IPS-15b (cell line): ENCODE measurements at regions not wholly inside any gene's neighbourhood (a gene's known extent, or its start where the extent isn't known, plus 50 kb on each side); places are given as distances from the start of the nearest gene placed in this dataset.

ENCODE experiments used
- H3K27me3 ChIP-seq: one replicate; pipeline ENCODE4 v1.6.1; 2013; ENCODE audit warnings: low read length; ENCODE audit not compliant: control insufficient read depth, insufficient read depth
- H3K36me3 ChIP-seq: one replicate; pipeline ENCODE4 v1.6.1; 2013; ENCODE audit warnings: low read length; ENCODE audit not compliant: control insufficient read depth, insufficient read depth
- H3K4me1 ChIP-seq: one replicate; pipeline ENCODE4 v1.6.1; 2013; ENCODE audit warnings: mild to moderate bottlenecking, low read length; ENCODE audit not compliant: control insufficient read depth, insufficient read depth
- H3K4me3 ChIP-seq: one replicate; pipeline ENCODE4 v1.5.1; 2013; ENCODE audit warnings: low read depth, low read length
- H3K9ac ChIP-seq: one replicate; pipeline ENCODE4 v1.6.1; 2013; ENCODE audit warnings: low read depth, mild to moderate bottlenecking, low read length
- H3K9me3 ChIP-seq: one replicate; pipeline ENCODE4 v1.6.1; 2013; ENCODE audit warnings: mild to moderate bottlenecking, low read length; ENCODE audit not compliant: control insufficient read depth, insufficient read depth

DNA sequence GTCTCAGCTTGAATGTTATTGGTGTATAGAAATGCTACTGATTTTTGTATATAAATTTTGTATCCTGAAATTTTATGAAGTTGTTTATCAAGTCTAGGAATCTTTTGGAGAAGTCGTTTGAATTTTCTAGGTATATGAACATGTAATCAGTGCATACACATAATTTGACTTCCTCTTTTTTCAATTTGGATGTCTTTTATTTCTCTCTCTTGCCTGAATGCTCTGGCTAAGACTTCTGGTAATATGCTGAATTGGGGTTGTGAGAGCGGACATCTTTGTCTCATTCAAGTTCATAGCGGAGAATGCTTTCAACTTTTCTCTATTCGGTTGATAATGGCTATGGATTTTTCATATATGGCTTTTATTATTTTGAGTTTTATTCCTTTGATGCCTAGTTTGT is 100.9 kb upstream of the MCTP2 start:
- no peaks in the 10 kb centered on the region for H3K4me1 ChIP-seq
- no peak overlapping the region for H3K9ac ChIP-seq
- H3K27me3 ChIP-seq: no peaks in the 10 kb centered on the region
- no peaks in the 10 kb centered on the region for H3K36me3 ChIP-seq
- H3K4me3 ChIP-seq: no peak overlapping the region
- no peaks in the 10 kb centered on the region for H3K9me3 ChIP-seq

DNA sequence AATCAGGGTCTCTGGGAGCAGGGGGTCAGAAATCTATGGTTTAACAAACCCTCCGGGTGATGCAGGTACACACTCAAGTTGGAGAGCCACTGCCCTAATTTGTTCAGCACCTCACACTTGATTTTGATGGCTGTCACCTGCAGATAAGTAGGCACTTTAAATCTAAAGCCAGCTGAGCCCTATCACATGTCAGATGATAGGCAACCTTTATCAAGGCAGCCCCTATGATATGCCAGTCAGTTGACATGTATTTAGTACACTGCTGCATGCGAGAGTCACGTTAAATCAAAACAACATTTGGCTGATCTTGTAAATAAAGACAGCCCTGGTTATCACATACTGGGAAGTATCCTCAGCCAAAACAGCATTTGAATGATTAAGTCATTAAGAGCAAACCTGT is 104.4 kb upstream of the MCTP2 start:
- Histone ChIP-seq H3K36me3 (no peaks in the 10 kb centered on the region), H3K9ac (no peak overlapping the region), H3K27me3 (no peaks in the 10 kb centered on the region), H3K4me3 (no peak overlapping the region), H3K4me1 (peaks cover 8% of the 10 kb centered on the region), H3K9me3 (no peaks in the 10 kb centered on the region)

DNA sequence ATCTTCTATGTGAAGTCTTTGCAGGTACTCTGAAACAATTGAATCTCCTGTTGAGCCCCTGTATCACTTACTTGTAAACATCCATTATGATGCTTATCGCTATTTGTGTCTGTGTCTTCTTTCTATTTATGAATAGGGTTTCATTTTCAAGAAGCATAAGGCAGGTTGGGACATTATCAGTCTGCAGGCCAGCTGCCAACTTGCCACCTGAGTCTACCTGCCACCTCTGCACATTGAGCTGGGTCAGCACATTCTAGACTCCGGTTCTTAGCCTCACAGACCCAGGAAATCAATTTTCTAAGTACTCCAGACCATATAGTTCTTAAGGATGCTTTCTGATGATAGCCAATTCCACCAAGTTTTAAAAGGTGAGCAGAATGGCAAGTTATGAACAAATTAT is 105.7 kb upstream of the MCTP2 start:
- Histone ChIP-seq H3K4me3 (no peak overlapping the region), H3K36me3 (no peaks in the 10 kb centered on the region), H3K9me3 (no peaks in the 10 kb centered on the region), H3K4me1 (peaks cover 8% of the 10 kb centered on the region), H3K9ac (no peak overlapping the region), H3K27me3 (no peaks in the 10 kb centered on the region)

DNA sequence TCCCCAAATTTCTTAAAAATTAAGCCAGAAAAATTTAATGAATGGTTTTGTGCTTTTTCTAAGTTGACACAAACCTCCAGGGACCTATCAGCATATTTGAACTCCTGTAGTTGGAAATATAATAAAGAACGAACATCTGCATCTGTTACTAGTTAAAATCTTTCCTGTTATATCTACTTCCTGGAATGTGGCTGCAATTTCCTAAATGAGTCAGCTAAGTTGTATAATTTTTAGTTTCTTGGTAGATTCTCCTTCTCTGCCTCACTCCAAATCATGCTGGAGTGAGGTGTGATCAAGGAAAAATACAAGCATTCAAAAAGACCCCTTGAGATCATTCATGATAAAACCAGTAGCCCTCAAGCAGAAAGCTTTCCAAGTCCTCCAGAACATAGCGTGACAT is 106.2 kb upstream of the MCTP2 start:
- Histone ChIP-seq H3K4me1 (peaks cover 8% of the 10 kb centered on the region), H3K27me3 (no peaks in the 10 kb centered on the region), H3K4me3 (no peak overlapping the region), H3K9me3 (no peaks in the 10 kb centered on the region), H3K36me3 (no peaks in the 10 kb centered on the region), H3K9ac (no peak overlapping the region)

DNA sequence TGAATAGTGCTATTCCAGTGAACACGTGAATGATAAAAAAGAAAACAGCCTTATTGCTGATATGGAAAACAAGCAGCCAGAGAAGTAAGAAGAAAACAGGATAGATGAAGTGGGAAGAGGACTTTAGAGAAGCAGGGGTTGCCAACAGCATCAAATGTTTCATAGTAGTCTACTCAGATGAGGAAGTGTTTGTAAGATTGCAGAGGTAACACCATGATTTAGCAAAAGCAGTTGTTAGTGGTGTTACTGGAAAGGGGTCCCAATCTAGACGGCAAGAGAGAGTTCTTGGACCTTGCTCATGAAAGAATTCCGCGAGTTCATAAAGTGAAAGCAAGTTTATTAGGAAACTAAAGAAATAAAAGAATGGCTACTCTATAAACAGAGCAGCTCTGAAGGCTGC is 108.8 kb upstream of the MCTP2 start:
- no peaks in the 10 kb centered on the region for H3K36me3 ChIP-seq
- peaks cover 8% of the 10 kb centered on the region for H3K4me1 ChIP-seq
- H3K9me3 ChIP-seq: no peaks in the 10 kb centered on the region
- H3K9ac ChIP-seq: no peak overlapping the region
- no peak overlapping the region for H3K4me3 ChIP-seq
- no peaks in the 10 kb centered on the region for H3K27me3 ChIP-seq

DNA sequence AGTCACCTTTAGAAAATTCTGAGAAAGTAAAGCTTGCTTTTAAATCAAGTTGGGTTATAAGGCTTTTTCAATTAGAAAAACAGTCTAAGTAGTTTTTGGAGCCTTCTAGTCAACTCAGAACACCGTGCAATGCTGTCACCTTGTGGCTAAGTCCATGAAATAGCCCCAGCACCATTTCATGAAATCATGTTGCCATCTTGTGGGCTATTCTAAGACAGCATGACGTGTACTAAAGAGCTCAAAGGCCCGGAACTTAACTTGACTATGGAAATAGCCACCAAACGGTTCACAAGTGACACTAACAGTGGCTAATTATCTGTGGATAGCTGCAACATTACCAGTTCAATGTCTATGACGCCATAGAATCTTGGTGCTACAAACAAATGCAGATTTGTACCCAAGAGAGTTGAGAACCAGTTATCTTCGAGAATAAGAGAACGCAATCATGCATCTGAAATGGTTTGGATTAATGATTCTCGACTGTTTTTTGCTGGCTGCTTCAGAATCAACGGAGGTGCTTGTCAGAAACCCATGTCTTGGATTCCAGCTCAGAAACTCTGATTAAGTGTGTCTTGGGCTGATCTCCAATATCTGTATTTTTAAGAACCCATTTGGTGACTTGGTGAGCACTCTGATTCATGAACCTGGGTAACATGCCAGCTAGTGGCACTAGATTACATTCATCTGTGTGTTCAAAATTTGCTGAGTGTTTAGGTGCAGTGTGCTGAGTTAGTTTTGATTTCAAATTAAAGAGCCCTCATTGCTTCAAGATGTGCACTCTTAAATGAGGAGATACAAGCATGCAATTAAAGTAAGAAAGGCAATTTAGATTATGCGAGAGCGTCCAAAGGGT is 111.2 kb upstream of the MCTP2 start:
- no peaks in the 10 kb centered on the region for H3K27me3 ChIP-seq
- H3K9ac ChIP-seq: no peak overlapping the region
- H3K4me3 ChIP-seq: no peak overlapping the region
- peaks cover 8% of the 10 kb centered on the region for H3K4me1 ChIP-seq
- no peaks in the 10 kb centered on the region for H3K9me3 ChIP-seq
- no peaks in the 10 kb centered on the region for H3K36me3 ChIP-seq

DNA sequence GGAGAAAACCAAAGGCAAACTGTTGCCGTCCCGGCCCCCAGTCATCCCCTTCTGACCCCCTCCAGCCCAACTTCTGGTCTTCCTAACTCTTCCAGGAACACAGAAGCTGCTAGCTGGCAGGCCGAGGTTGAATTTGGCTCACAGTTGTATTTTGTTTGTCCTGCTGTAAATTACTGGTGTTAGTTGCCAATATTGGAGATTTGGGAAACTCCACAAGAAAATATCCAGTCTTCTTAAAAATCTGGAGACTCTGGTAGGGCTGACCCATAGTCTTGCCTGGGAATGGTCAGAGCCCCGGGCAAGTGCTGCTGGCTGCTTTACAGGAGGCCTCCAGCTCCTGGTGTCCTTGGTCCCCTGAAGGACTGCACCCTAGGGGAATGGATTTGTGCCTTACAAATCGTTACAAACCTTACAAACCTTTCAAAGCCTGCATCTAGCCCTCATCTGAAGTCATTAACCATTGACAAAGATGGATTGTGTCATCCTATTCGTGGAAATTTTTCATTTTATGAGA is 112.0 kb upstream of the MCTP2 start:
- H3K9ac ChIP-seq: peak overlapping the region; percentile 26
- H3K4me3 ChIP-seq: no peak overlapping the region
- H3K27me3 ChIP-seq: no peaks in the 10 kb centered on the region
- no peaks in the 10 kb centered on the region for H3K9me3 ChIP-seq
- no peaks in the 10 kb centered on the region for H3K36me3 ChIP-seq
- peaks cover 8% of the 10 kb centered on the region for H3K4me1 ChIP-seq

DNA sequence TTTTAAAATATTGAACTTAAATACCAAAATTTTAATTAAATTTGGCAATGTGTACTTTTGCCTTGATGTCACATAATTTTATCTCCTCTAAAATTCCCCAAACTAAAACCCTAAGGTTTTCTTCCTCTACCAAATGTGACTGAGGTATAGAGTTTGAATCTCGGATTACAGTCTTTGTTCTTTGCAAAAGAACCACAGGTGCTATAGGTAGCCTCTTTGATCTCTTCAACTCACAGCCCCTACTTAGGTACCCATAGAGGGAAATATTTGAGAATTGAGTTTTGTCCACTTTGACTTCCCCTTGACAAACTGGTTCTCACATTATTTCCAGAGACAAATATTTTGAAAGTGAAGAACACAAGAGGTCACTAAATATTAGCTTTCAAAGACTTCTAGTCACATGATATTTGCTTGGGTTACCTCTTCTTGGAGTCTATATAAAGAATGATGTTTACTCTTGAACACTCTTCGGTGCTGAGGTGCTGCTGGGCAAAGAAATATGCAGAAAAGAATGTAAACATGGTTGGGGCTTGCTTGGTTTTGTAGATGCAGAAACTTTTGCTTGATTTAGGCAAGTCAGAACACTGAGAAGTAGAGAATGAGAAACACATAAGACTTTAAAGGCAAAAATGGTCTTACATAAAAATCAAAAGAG is 120.8 kb upstream of the MCTP2 start:
- no peaks in the 10 kb centered on the region for H3K9me3 ChIP-seq
- no peaks in the 10 kb centered on the region for H3K27me3 ChIP-seq
- no peak overlapping the region for H3K9ac ChIP-seq
- no peak overlapping the region for H3K4me3 ChIP-seq
- H3K4me1 ChIP-seq: peaks cover 7% of the 10 kb centered on the region
- no peaks in the 10 kb centered on the region for H3K36me3 ChIP-seq

DNA sequence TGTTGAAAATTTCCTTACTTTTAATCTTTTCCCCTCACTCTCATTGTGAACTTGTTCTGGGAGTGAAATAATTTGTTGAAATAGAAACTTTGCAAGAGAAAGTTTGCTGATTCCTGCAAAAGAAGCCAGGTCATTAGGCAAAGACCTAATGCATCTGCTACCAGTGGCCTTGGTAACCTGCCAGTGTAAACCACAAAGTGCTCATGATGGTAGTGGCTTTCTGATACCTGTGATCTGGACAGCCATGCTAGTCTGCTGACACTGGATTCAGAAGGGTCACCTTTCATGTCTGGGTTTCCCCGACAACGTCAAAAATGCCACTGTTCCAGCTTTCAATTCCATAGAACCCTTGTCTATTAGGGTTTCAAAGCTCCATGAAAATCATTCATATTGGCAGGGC is 123.7 kb upstream of the MCTP2 start:
- no peaks in the 10 kb centered on the region for H3K9me3 ChIP-seq
- H3K27me3 ChIP-seq: no peaks in the 10 kb centered on the region
- H3K4me3 ChIP-seq: no peak overlapping the region
- H3K9ac ChIP-seq: no peak overlapping the region
- H3K36me3 ChIP-seq: no peaks in the 10 kb centered on the region
- H3K4me1 ChIP-seq: peaks cover 7% of the 10 kb centered on the region

DNA sequence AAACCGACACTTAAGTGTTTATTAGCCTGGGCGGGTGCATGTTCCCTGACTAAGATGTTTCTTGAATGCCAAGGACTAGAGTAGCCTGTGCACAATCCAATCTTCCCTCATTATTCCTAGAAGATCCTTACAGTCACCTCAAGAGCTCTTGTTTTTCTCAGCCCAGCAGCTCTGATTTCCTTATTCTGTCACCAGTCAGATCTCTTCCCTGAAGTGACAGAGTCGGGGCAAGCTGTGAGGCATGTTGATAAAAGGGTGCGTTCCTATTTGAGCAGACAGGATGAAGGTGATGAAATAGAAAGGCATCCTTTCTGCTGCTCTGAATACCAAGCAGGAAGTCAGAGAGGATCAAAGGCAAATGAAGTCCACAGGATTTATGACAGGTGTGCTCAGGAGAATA is 125.6 kb upstream of the MCTP2 start:
- H3K4me3 ChIP-seq: no peak overlapping the region
- H3K9ac ChIP-seq: no peak overlapping the region
- H3K27me3 ChIP-seq: no peaks in the 10 kb centered on the region
- no peaks in the 10 kb centered on the region for H3K36me3 ChIP-seq
- peaks cover 4% of the 10 kb centered on the region for H3K4me1 ChIP-seq
- H3K9me3 ChIP-seq: no peaks in the 10 kb centered on the region

DNA sequence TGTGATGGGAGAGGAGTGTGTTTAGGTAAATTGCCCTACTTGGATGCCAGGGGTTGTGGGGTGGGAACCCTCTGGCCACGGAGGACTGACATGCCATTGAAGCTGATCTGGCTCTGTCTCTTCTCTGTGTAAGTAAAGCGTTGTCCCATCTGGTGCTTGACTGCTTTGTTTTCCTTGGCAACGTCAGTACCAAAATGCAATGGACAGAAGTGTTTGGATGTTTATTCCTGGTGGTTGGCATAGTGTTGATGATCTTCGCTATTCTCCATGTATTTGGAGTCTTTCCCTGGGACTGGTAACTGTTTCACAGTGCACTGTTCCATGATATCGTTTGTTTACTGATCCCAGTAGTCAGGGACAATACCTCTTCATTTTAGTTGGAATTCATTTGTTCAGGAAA is 130.5 kb upstream of the MCTP2 start:
- Histone ChIP-seq H3K4me3 (no peak overlapping the region), H3K9me3 (no peaks in the 10 kb centered on the region), H3K4me1 (no peaks in the 10 kb centered on the region), H3K27me3 (no peaks in the 10 kb centered on the region), H3K36me3 (no peaks in the 10 kb centered on the region), H3K9ac (no peak overlapping the region)

DNA sequence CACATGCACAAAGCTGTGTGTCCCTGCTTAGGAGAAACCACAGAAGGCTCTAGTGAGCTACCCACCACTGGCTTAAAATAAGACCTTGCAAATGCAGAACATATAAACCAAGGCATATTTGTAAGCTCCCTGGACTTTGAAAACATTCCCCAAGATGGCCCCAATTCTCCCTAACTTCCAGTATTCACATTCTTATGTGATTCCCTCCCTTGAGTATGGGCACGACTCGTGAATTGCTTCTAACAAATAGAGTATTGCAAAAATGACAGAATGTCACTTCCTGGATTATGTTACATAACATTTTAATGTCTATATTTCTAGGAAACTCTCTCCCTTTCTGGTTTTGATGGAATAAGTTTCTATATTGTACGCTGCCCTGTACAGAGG is 131.8 kb upstream of the MCTP2 start:
- Histone ChIP-seq H3K9ac (no peak overlapping the region), H3K4me3 (no peak overlapping the region), H3K27me3 (no peaks in the 10 kb centered on the region), H3K4me1 (no peaks in the 10 kb centered on the region), H3K9me3 (no peaks in the 10 kb centered on the region), H3K36me3 (no peaks in the 10 kb centered on the region)
